ENCODE measurements at regions not wholly inside any gene's neighbourhood (a gene's known extent, or its start where the extent isn't known, plus 50 kb on each side); places are given as distances from the start of the nearest gene placed in this dataset.

GRCh38 chr4:52477191-52477780, 181.8 kb downstream of the USP46 start:
- no TSS peak for BruUV-seq (replicated peaks)

More at GRCh38 chr4:52477191-52477780, 181.8 kb downstream of the USP46 start:
- no peak overlapping the region for H4K91ac ChIP-seq (ENCODE audit: insufficient read depth, low read depth, low read length)
- no peaks in the 10 kb centered on the region for H3K9me3 ChIP-seq (ENCODE audit: control insufficient read depth, insufficient read depth, low read length)
- intact Hi-C loops (cut with micrococcal nuclease), result no loop called here
- H4K5ac ChIP-seq (ENCODE audit: low read depth, low read length), result no peak overlapping the region
- no peaks in the 10 kb centered on the region for H3K4me1 ChIP-seq (ENCODE audit: control insufficient read depth, insufficient read depth, low read length)
- H3K9me1 ChIP-seq (ENCODE audit: insufficient read depth, low read length), result no peaks in the 10 kb centered on the region
- no peak overlapping the region for H2AK5ac ChIP-seq (ENCODE audit: low read depth, low read length)
- no peak overlapping the region for H2AK9ac ChIP-seq (replicated peaks; ENCODE audit: low read depth, low read length, poor library complexity)
- H3K4me3 ChIP-seq (ENCODE audit: insufficient read depth, low read depth, low read length), result no peak overlapping the region
- CTCF ChIA-PET, result no interaction called here
- H3K79me1 ChIP-seq (ENCODE audit: low read depth in 1 of 2, low read length in 2 of 2), result no peaks in the 10 kb centered on the region
- no peak overlapping the region for H4K8ac ChIP-seq (ENCODE audit: low read depth in 2 of 2, low read length in 2 of 2)
- no peak overlapping the region for H3K14ac ChIP-seq (replicated peaks; ENCODE audit: low read depth, low read length)
- no peak overlapping the region for H2BK5ac ChIP-seq (ENCODE audit: low read depth, low read length, poor library complexity, severe bottlenecking)
- H3K36me3 ChIP-seq (ENCODE audit: control insufficient read depth, insufficient read depth, low read length), result no peaks in the 10 kb centered on the region
- no peak overlapping the region for H3K56ac ChIP-seq (ENCODE audit: extremely low read depth, insufficient read depth, low read length)
- no peak overlapping the region for H2BK15ac ChIP-seq (ENCODE audit: low read depth, low read length)
- ATAC-seq (ENCODE audit: low read depth), result no peak
- no peak overlapping the region for H2BK20ac ChIP-seq (ENCODE audit: low read depth, low read length)
- H3K23ac ChIP-seq (ENCODE audit: low read depth, low read length), result no peak overlapping the region
- no peak overlapping the region for H2BK120ac ChIP-seq (ENCODE audit: low read depth, low read length)
- peaks cover 3% of the 10 kb centered on the region for H3K27me3 ChIP-seq (ENCODE audit: control insufficient read depth, insufficient read depth, low read length)
- H3K27ac ChIP-seq (ENCODE audit: insufficient read depth, low read length), result no peak overlapping the region
- TF ChIP-seq MXI1 (IDR thresholded peaks at IDR 0.05; ENCODE audit: borderline replicate concordance, low read depth, low read length) (no peak), RCOR1 (IDR thresholded peaks at IDR 0.05; ENCODE audit: insufficient replicate concordance, low read length) (no peak), POLR2A (IDR thresholded peaks at IDR 0.05; ENCODE audit: low read depth, low read length) (no peak), NFE2L2 (IDR thresholded peaks at IDR 0.05; ENCODE audit: low read depth, low read length) (no peak), RFX5 (IDR thresholded peaks at IDR 0.05; ENCODE audit: low read depth, low read length) (no peak), SMC3 (IDR thresholded peaks at IDR 0.05; ENCODE audit: low read depth, low read length) (no peak), ELK1 (IDR thresholded peaks at IDR 0.05; ENCODE audit: borderline replicate concordance, low read depth, low read length) (no peak), CEBPB (IDR thresholded peaks at IDR 0.05; ENCODE audit: low read depth, low read length) (no peak), CTCF (conservative IDR thresholded peaks at IDR 0.05; ENCODE audit: low read depth, low read length) (no peak), RAD21 (IDR thresholded peaks at IDR 0.05; ENCODE audit: low read length) (no peak), BHLHE40 (IDR thresholded peaks at IDR 0.05; ENCODE audit: low read depth, low read length) (no peak), FOS (IDR thresholded peaks at IDR 0.05; ENCODE audit: low read depth, low read length) (no peak), MAFK (IDR thresholded peaks at IDR 0.05; ENCODE audit: low read depth, low read length) (no peak), CHD1 (IDR thresholded peaks at IDR 0.05; ENCODE audit: low read depth, low read length) (no peak), MAZ (IDR thresholded peaks at IDR 0.05; ENCODE audit: borderline replicate concordance, low read depth, low read length) (no peak)
- TF ChIP-seq, protein P1, sequence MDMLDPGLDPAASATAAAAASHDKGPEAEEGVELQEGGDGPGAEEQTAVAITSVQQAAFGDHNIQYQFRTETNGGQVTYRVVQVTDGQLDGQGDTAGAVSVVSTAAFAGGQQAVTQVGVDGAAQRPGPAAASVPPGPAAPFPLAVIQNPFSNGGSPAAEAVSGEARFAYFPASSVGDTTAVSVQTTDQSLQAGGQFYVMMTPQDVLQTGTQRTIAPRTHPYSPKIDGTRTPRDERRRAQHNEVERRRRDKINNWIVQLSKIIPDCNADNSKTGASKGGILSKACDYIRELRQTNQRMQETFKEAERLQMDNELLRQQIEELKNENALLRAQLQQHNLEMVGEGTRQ (IDR thresholded peaks at IDR 0.05; ENCODE audit: low read depth, low read length), result no peak
- H2AFZ ChIP-seq (replicated peaks; ENCODE audit: low read length, poor library complexity), result no peak overlapping the region
- H4K20me1 ChIP-seq (ENCODE audit: insufficient read depth, low read length), result no peaks in the 10 kb centered on the region
- no peak for DNase-seq
- dilution Hi-C loops (cut with HindIII; ENCODE audit: low sequenced_read_pairs, unreplicated experiment), result no loop called here
- in situ Hi-C loops (cut with MboI; ENCODE audit: low sequenced_read_pairs), result no loop called here
- no peak overlapping the region for H3K4ac ChIP-seq (ENCODE audit: low read depth, low read length)
- H3K18ac ChIP-seq (ENCODE audit: low read depth, low read length), result no peak overlapping the region
- H3K4me2 ChIP-seq (ENCODE audit: low read depth, low read length), result no peak overlapping the region
- H3K9ac ChIP-seq (ENCODE audit: low read depth, low read length), result no peak overlapping the region
- WGBS, 2 experiments (ENCODE audit: extremely low coverage in 2 of 2, insufficient read length in 1 of 2), result no CpG with 5 or more reads among the region's 3 CpGs
- POLR2A ChIA-PET (ENCODE audit: unreplicated experiment), result no interaction called here
